HG02798 (cell line): ENCODE measurements at regions not wholly inside any gene's neighbourhood (a gene's known extent, or its start where the extent isn't known, plus 50 kb on each side); places are given as distances from the start of the nearest gene placed in this dataset.
"Not testable (repeated sequence)": the region's sequence is repeated elsewhere in the genome, so short reads cannot be mapped to it uniquely, and the experiment has no call there.

ENCODE experiments used
- ATAC-seq: cut with Tn5 transposase; IDR thresholded peaks from one replicate; pipeline ENCODE4 v1.9.1; 2021; ENCODE audit warnings: mild to moderate bottlenecking; ENCODE audit not compliant: unreplicated experiment, poor library complexity

DNA sequence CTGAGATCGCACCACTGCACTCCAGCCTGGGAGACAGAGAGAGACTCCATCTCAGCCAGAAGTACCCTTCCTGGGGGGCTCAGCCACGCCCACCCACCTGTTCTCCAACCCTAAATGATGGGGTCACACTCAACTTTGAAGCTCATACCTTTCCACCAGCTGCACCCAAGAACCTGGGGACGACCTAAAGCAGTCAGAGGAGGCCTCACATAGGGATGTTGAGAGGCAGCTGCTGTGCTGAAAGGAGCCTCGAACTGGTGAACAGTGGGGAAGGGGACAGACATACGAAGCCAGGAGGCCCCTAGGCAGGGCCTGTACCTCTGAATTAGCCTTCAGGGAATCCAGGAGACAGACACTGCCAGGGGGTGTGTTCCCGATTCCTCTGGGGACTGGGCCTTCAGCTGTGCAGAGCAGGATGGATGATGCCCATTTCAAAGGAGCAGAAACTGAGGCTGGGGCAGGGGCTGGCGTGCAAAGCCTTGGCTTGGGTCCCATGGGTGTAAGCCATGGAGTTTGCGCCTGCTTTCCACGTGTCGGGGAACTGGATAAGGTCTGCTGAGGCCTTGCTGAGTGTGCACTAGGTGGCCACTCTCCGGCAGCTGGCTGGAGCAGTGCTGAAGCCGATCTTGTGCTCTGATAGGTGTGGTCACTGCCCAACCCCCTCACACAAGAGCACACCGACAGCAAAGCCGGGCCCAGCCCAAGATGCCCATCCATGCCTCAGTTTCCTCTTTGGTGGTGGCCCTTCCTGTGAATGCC lies 130.8 kb downstream of the CPZ start:
- ATAC-seq, result no peak

GRCh38 chr4:8722556-8722955 lies 130.0 kb downstream of the CPZ start:
- no peak for ATAC-seq

DNA sequence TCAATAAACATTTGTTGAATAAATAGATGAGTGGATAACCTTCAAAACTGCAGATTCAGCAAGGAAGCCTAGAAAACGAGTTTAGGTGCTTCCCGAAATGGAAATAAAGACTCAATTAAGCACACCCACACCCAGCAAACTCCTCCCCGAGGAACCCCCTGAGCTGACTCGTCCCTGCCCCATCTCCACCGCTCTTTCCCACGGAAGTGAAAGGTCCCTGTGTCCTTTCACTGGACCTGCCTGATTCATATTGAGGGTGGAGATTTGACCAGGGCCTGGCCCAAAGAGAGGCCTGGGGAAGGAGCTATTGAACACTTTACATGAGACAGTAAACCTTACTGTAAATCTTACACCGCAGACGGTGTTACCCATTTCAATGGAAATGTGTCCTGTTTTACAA lies 129.1 kb downstream of the CPZ start:
- ATAC-seq, result no peak

DNA sequence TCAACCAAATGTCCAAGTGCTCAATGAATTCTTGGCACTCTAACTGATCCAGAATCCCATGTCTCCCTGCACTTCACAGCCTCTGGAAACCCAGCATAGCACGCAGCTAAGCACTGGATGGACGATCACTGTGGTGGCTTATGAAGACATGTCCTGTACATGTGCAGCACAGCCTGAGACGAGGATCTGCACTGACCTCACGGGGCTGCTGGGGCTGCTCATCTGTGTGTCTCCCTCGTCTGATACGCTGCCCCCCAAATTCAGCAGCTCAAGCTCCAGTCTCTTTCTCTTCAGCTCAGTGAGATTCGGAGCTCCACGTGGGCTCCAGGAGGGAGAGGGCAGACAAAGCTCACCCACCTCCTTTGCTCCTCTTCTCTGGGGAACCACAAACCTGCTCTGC lies 126.9 kb downstream of the CPZ start:
- no peak for ATAC-seq

DNA sequence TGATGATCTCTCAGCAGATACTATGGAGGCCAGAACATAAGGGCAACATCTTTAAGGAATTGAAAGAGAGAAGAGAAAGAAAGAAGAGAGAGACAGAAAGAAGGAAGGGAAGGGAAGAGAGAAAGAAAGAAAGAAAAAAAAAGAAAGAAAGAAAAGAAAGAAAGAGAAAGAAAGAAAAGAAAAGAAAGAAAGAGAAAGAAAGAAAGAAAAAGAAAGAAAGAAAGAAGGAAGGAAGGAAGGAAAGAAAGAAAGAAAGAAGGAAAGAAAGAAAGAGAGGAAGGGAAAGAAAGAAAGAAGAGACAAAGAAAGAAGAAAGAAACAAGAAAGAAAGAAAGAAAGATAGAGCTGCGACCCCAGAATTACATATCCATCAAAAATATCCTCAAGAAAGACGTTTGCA lies 124.9 kb downstream of the CPZ start:
- ATAC-seq, result not testable (repeated sequence)

- no peak for ATAC-seq
These were observed 118.4 kb downstream of the CPZ start for GRCh38 chr4:8710946-8711345.

DNA sequence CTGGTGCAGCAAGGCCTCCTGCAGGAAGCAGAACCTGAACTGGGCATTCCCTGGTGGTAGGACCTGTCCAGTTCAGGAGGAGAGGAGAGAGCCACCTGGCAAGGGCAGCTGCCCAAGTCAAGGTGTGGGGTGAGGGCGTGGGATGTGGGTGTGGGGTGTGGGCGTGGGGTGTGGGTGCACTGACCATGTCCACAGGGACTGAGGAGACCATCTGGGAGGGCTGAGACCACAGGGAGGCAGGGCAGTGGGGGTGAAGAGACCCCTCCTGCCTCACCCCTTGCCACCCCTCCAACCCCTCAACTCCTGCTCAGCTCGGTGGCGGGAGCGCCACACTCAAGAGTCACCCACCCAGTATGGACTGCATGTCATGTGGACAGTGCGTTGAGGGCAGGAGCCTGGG lies 117.9 kb downstream of the CPZ start:
- ATAC-seq, result no peak

GRCh38 chr4:8709729-8710360 lies 117.3 kb downstream of the CPZ start:
- ATAC-seq, result no peak

DNA sequence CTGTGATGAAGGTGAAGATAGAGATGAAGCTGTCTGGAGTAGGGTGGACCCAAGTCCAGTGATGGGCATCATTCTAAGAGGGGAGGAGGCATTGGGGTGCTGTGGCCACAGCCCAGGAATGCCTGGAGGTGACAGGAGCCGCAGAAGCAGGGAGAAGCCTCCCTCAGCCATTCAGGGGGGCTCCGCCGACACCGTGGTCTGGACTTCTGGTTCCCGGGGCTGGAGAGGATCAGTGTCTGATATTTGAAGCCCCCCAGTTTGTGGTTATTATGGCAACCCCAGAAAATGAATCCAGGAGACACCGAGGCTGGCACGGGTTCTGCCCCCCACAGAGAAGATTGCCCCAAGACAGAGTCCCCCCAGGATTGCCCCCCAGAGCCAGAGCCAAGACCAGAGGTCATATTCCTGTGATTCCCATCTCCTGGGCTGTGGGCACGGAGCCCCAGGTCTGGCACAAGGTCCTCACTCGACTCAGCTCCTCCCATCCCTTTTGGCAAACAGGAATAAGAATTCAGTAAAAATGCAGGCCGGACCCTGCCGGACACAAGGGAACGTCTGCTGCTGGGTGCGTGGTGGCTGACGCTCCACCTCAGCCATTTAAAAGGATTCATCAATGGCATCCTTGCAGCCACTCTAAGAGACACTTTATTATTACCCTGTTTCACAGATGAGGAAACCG lies 116.6 kb downstream of the CPZ start:
- ATAC-seq, result no peak

DNA sequence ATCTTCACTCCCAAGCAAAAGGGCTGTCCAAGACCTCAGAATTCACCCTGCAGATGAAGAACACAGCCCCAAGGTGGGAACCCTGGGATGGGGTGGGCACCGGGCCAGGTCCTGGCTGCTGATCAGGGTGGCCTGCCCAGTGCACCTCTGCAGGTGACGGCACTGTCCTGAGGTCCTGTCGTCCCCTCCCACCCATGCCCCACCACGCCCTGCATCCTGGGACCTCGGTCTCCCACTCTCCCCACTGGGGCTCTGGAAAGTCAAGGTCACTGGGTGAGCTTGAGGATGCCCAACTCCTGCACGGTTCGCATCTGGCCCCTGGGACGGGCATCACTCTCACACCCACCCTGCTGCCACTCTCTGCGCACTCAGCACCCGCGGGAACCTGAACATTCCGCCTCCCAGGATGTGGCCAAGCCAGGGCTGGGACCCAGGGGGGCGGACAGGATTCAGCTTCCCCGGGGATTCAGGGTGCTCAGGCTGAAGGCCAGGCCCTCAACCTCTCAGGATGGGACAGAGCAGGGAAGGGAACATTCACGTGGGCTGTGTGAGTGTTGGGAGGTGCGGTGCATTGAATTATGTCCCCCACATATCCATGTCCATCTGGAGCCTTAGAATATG lies 115.9 kb downstream of the CPZ start:
- ATAC-seq, result no peak

DNA sequence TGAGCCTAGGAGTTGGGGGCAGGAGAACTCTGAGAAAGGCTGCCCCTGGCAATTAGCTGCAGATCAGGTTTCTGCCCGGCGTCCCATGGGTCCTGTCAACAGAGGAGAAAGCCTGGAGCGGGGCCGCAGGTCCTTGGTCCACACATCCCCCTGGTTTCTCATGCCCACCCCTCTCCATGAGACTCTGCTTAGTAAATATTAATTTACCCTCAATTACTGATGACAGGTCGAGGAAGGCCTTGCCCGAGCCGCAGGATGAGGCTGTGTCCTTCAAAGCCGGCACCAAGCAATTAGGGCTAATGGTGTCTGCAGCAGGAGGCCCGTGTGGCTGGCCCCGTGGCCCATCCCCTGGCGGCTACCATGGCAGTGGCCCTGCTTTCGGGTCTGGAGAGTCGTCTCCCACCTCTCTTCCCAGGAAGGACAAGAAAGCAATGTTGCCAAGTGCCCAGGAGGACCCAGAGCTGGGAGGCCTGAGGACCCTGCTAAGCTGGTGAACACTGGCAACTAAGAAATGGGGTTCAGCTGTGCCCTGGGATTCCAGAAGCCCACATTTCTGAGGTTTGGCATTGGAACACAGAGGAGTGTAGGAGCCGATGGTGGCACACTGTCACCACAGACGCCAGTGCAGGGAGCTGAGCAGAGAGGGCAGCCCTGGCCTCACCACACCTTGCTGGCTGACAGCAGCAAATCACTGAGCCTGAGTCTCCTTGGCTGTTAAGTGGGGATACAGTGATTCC lies 114.6 kb downstream of the CPZ start:
- no peak for ATAC-seq

DNA sequence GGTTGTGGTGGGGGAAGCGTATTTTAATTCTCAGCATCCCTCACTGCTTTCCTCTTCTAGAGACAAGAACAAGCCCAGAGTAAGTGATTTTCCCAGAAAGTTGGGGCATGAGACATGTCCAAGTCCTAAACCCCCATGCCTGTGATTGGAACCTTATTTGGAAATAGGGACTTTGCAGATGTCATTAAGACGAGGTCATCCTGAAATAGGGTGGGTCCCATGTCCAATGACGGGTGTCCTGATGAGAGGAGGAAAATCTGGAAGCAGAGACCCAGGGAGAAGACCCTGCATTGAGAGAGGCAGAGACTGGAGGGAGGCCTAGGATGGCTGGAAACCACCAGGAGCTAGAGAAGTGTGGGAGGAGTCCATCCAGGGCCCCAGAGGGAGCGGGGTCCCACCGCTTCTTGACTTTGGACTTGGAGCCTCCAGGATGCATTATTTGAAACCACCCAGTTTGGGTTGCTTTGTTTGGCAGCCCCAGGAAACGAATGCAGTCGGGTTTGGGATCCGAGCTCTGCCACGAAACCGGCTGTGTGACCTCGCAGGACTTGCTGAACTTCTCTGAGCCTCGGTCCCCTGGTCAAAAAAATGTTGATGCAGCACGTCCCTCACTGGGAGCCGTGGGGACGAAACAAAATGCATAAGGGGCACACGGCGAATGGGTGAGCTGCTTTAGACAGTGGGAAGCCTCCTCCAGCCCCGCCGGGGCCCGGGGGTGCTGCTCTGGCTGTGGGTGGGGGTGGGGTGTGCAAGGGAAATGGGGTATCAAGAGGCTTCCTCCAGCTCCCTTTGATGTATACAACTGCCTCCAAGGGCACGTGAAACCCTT lies 113.9 kb downstream of the CPZ start:
- no peak for ATAC-seq

- no peak for ATAC-seq
These were observed 112.9 kb downstream of the CPZ start for GRCh38 chr4:8705161-8706145.

DNA sequence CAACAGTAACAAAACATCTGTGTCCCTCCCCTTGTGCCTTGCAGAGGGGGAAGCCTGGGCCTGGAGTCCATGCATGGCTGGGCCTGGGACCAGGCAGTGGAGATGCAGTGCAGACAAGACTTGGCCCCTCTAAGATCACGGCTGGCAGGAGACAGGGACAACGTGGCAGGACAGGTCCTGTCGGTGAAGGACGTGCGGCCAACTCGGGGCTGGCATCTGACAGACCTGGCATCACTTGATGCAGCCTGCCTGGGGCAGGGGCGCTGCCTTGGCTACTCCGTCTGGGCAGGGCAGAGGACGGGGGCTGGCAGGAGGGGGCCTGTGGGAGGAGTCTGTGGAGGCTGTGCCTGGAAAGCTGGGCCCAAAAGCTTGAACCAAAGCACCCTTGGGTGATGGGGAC lies 112.1 kb downstream of the CPZ start:
- ATAC-seq, result no peak

DNA sequence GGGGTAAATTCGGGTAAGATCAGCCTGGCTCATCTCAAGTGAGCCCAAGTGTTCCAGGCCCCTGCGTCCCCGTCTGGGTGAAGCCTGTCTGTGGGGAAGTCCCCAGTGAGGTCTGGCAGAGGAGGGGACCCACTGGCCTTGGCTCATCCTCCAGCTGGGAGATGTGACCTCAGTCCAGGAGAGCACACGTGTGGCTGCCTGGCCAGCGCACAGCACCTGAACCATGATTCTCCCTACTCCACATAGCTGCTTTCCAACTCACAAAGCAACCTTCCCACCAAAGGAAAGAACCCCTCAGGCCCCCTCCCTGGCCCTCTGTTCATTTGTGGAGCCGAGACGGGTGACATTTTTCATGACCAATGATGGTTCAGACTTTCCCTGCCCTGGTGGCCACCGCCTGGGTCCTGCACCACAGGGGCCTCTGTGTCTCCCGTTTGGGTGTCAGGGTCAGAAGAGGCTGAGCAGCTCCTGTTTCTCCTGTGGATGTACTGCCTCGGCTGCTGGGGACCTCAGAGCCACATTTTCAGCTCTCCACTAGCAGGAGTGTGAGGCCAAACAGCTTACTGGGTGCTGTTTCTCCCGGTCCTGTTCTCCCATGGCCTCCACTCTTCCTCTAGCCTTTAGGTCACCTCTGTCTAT lies 111.4 kb downstream of the CPZ start:
- ATAC-seq, result no peak

DNA sequence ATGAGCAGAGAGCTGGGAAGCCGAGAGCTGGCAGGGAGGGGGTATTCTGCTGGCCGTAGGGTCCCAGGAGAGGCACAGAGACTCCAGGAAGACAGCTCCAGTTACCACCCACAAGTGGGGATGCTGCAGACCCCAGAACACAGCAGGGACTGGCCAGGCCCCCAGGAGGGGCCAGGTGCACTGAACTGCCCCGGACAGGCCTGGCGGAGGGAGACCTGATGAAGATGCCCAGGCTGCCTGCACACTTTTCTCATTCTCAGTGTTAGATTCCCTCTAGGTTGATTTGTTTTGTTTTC lies 110.8 kb downstream of the CPZ start:
- ATAC-seq, result no peak

DNA sequence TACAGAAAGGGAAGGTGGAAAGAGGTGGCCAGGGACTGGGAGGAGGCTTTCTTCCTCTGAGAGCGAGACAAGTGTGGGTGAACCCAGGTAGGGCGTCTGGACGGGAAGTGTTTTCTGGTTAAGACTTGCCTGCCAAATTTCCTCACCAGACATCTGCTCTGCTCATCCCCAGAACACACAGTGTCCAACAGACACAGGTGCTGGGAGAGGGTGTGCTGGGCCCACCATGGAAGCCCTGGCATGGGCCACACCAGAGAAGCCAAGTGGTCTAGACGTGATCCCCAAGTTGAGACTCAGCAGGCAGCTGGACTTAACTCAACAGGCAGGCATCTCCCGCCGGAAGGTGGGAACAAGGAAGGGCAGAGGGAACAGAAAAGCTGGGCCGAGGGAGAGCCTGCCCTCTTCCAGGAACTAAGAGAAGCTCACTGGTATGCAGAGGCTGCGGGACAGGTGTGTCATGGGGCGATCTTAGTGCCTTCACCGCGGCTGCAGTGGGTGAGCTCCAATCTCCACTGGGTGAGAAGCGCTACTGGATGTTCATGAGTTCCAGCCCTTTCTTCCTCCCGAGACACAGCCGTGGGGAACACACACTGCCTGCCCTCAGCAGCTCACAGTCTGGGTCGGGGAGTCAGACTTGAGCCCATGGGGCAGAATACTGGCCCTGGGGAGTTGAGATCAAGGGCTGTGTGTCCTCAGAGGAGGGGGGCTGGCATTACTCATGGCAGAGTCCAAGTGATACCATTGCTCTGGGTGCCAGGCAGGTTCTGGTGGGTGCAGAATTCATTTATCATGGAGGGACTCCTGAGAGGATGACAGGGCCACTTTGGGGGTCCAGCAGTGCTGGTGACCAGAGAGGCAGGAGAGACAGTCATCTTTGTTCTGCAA lies 110.2 kb downstream of the CPZ start:
- ATAC-seq, result no peak
